Loucy (cell line): ENCODE measurements at regions not wholly inside any gene's neighbourhood (a gene's known extent, or its start where the extent isn't known, plus 50 kb on each side); places are given as distances from the start of the nearest gene placed in this dataset.

Experiments used
- CTCF ChIP-seq: fragments of 200-600 bp; sonication (generic); conservative IDR thresholded peaks from 2 replicates; pipeline ENCODE4 v1.5.1; 2014; ENCODE audit warnings: mild to moderate bottlenecking, antibody characterized with exemption, low read length
- EZH2phosphoT487 ChIP-seq: fragments of 200-600 bp; IDR thresholded peaks from 2 replicates; pipeline ENCODE4 v1.6.1; 2018; ENCODE audit warnings: antibody characterized with exemption, mild to moderate bottlenecking, moderate library complexity, borderline replicate concordance

- no peak for TF ChIP-seq CTCF
- TF ChIP-seq EZH2phosphoT487: no peak
Measured at GRCh38 chr19:31693933-31694269, 344.7 kb upstream of the TSHZ3 start.
